Spinal cord (tissue), 9 donors: ENCODE measurements at regions not wholly inside any gene's neighbourhood (a gene's known extent, or its start where the extent isn't known, plus 50 kb on each side); places are given as distances from the start of the nearest gene placed in this dataset.
A peak's percentile ranks its signal among the peaks of the same experiment; 100 is the strongest.
"Not testable (repeated sequence)": the region's sequence is repeated elsewhere in the genome, so short reads cannot be mapped to it uniquely, and the experiment has no call there.

Source experiments
- DNase-seq, 6 donors: peaks; one replicate each; pipeline versions ENCODE4 v3.0.0 to v3.0.0-alpha.2; 2013 to 2015; ENCODE audit warnings: low spot score in 6 of 6, low read depth in 4 of 6
- H3K27ac ChIP-seq: one replicate; pipeline ENCODE4 v1.5.1; 2013; ENCODE audit warnings: low read depth, low read length, control low read depth
- H3K27me3 ChIP-seq: one replicate; pipeline ENCODE4 v1.6.1; 2013; ENCODE audit warnings: low read length; ENCODE audit not compliant: control insufficient read depth, insufficient read depth
- H3K36me3 ChIP-seq: one replicate; pipeline ENCODE4 v1.6.1; 2013; ENCODE audit warnings: low read length; ENCODE audit not compliant: control insufficient read depth, insufficient read depth
- H3K4me1 ChIP-seq: one replicate; pipeline ENCODE4 v1.6.1; 2013; ENCODE audit warnings: low read length; ENCODE audit not compliant: control insufficient read depth, insufficient read depth
- H3K4me3 ChIP-seq: one replicate; pipeline ENCODE4 v1.5.1; 2013; ENCODE audit warnings: low read depth, low read length, control low read depth
- H3K9me3 ChIP-seq: one replicate; pipeline ENCODE4 v1.6.1; 2013; ENCODE audit warnings: low read length; ENCODE audit not compliant: control insufficient read depth, insufficient read depth
- WGBS: methylation state at CpG from one replicate; pipeline ENCODE4 v1.1.5; 2013; ENCODE audit warnings: missing lambda C conversion rate; ENCODE audit not compliant: insufficient coverage; 5-methylcytosine and 5-hydroxymethylcytosine counted together
- donor health status: healthy.

- Histone ChIP-seq H3K36me3 (no peaks in the 10 kb centered on the region), H3K9me3 (no peaks in the 10 kb centered on the region), H3K4me1 (no peaks in the 10 kb centered on the region), H3K4me3 (no peak overlapping the region), H3K27ac (no peak overlapping the region), H3K27me3 (no peaks in the 10 kb centered on the region)
- WGBS = 20% methylated on average over 1 of the region's 1 CpG
- DNase-seq = no peak
Measured at GRCh38 chr1:177686933-177687332, 282.9 kb downstream of the SEC16B start.

GRCh38 chr1:177669161-177669560, 300.7 kb downstream of the SEC16B start:
- Histone ChIP-seq H3K27ac (no peak overlapping the region), H3K36me3 (no peaks in the 10 kb centered on the region), H3K27me3 (no peaks in the 10 kb centered on the region), H3K4me1 (no peaks in the 10 kb centered on the region), H3K4me3 (no peak overlapping the region), H3K9me3 (no peaks in the 10 kb centered on the region)
- WGBS = no CpG with 5 or more reads among the region's 1 CpG
- DNase-seq = peak in 1 of 6 donors; percentile 34

GRCh38 chr1:177665935-177666334, 303.9 kb downstream of the SEC16B start:
- DNase-seq = no peak
- WGBS = 100% methylated on average over 1 of the region's 2 CpGs
- Histone ChIP-seq H3K27me3 (no peaks in the 10 kb centered on the region), H3K36me3 (no peaks in the 10 kb centered on the region), H3K4me3 (no peak overlapping the region), H3K27ac (no peak overlapping the region), H3K9me3 (no peaks in the 10 kb centered on the region), H3K4me1 (no peaks in the 10 kb centered on the region)

- H3K36me3 ChIP-seq, DNase-seq, H3K9me3 ChIP-seq, H3K4me1 ChIP-seq, H3K27ac ChIP-seq, H3K27me3 ChIP-seq, H3K4me3 ChIP-seq: not testable (repeated sequence)
- 89% methylated on average over 3 of the region's 4 CpGs for WGBS
Measured at GRCh38 chr1:177664742-177665141, 305.1 kb downstream of the SEC16B start.

- Histone ChIP-seq H3K9me3 (no peaks in the 10 kb centered on the region), H3K4me1 (no peaks in the 10 kb centered on the region), H3K27me3 (no peaks in the 10 kb centered on the region), H3K36me3 (no peaks in the 10 kb centered on the region), H3K27ac (no peak overlapping the region), H3K4me3 (no peak overlapping the region)
- no peak for DNase-seq
- 100% methylated on average over 4 of the region's 5 CpGs for WGBS
Measured at GRCh38 chr1:177660188-177660587, 309.7 kb downstream of the SEC16B start.

- no peaks in the 10 kb centered on the region for H3K36me3 ChIP-seq
- no peak overlapping the region for H3K27ac ChIP-seq
- no peaks in the 10 kb centered on the region for H3K9me3 ChIP-seq
- H3K4me1 ChIP-seq = no peaks in the 10 kb centered on the region
- WGBS = no CpG with 5 or more reads among the region's 4 CpGs
- H3K27me3 ChIP-seq = no peaks in the 10 kb centered on the region
- no peak overlapping the region for H3K4me3 ChIP-seq
- DNase-seq = peak in 2 of 6 donors; percentile 38 to 67
Measured at GRCh38 chr1:177659281-177659680, 310.6 kb downstream of the SEC16B start.

- no peaks in the 10 kb centered on the region for H3K4me1 ChIP-seq
- no peak for DNase-seq
- 100% methylated on average over 2 of the region's 3 CpGs for WGBS
- H3K27ac ChIP-seq = no peak overlapping the region
- H3K36me3 ChIP-seq = no peaks in the 10 kb centered on the region
- no peak overlapping the region for H3K4me3 ChIP-seq
- no peaks in the 10 kb centered on the region for H3K9me3 ChIP-seq
- H3K27me3 ChIP-seq = no peaks in the 10 kb centered on the region
Measured at GRCh38 chr1:177656598-177656997, 313.3 kb downstream of the SEC16B start.

GRCh38 chr1:177650947-177651346, 318.9 kb downstream of the SEC16B start:
- WGBS = 43% methylated on average over 3 of the region's 3 CpGs
- Histone ChIP-seq H3K4me3 (no peak overlapping the region), H3K27ac (no peak overlapping the region), H3K27me3 (no peaks in the 10 kb centered on the region), H3K4me1 (peaks cover 3% of the 10 kb centered on the region), H3K9me3 (no peaks in the 10 kb centered on the region), H3K36me3 (no peaks in the 10 kb centered on the region)
- DNase-seq = peak in 2 of 6 donors; percentile 35 to 71

GRCh38 chr1:177648731-177649265, 321.1 kb downstream of the SEC16B start:
- H3K27me3 ChIP-seq = no peaks in the 10 kb centered on the region
- H3K27ac ChIP-seq = no peak overlapping the region
- no peak overlapping the region for H3K4me3 ChIP-seq
- no peaks in the 10 kb centered on the region for H3K9me3 ChIP-seq
- H3K4me1 ChIP-seq = peaks cover 9% of the 10 kb centered on the region
- no peaks in the 10 kb centered on the region for H3K36me3 ChIP-seq
- 87% methylated on average over 5 of the region's 6 CpGs for WGBS
- peak in 2 of 6 donors; percentile 56 to 76 for DNase-seq

- Histone ChIP-seq H3K36me3 (no peaks in the 10 kb centered on the region), H3K4me3 (no peak overlapping the region), H3K27me3 (no peaks in the 10 kb centered on the region), H3K27ac (no peak overlapping the region), H3K9me3 (no peaks in the 10 kb centered on the region), H3K4me1 (peaks cover 9% of the 10 kb centered on the region)
- 83% methylated on average over 1 of the region's 1 CpG for WGBS
- DNase-seq = no peak
Measured at GRCh38 chr1:177648138-177648537, 321.7 kb downstream of the SEC16B start.
